GM23338 (cell line): ENCODE measurements at regions not wholly inside any gene's neighbourhood (a gene's known extent, or its start where the extent isn't known, plus 50 kb on each side); places are given as distances from the start of the nearest gene placed in this dataset.

ENCODE experiments used
- ATAC-seq: fragments of 200-7000 bp; cut with Tn5 transposase; 3 replicates; pipeline ENCODE4 v1.9.1; 2020
- DNase-seq: peaks from one replicate; pipeline ENCODE4 v3.0.0-alpha.2; 2015; ENCODE audit warnings: low spot score
- H2AFZ ChIP-seq: fragments of 200-600 bp; sonication (generic); 2 replicates; pipeline ENCODE4 v1.8.0; 2016; ENCODE audit warnings: antibody characterized with exemption, mild to moderate bottlenecking, moderate library complexity
- H3F3A ChIP-seq: fragments of 200-600 bp; sonication (generic); replicated peaks from 2 replicates; pipeline ENCODE4 v1.8.0; 2017; ENCODE audit warnings: antibody characterized with exemption, mixed run types, low read depth
- H3K27ac ChIP-seq: fragments of 200-600 bp; sonication (generic); 2 replicates; pipeline ENCODE4 v1.6.1; 2016; ENCODE audit warnings: low read depth
- H3K27me3 ChIP-seq: fragments of 200-600 bp; sonication (generic); 2 replicates; pipeline ENCODE4 v1.8.0; 2016; ENCODE audit warnings: mild to moderate bottlenecking, mixed run types, moderate library complexity; ENCODE audit not compliant: insufficient read depth
- H3K36me3 ChIP-seq: fragments of 200-600 bp; sonication (generic); 2 replicates; pipeline ENCODE4 v1.8.0; 2016; ENCODE audit warnings: mild to moderate bottlenecking; ENCODE audit not compliant: insufficient read depth
- H3K4me1 ChIP-seq: fragments of 200-600 bp; sonication (generic); 2 replicates; pipeline ENCODE4 v1.8.0; 2016; ENCODE audit warnings: mild to moderate bottlenecking, moderate library complexity; ENCODE audit not compliant: insufficient read depth
- H3K4me2 ChIP-seq: fragments of 200-600 bp; sonication (generic); 2 replicates; pipeline ENCODE4 v1.7.1; 2017; ENCODE audit warnings: mixed run types
- H3K4me3 ChIP-seq: fragments of 200-600 bp; sonication (generic); 2 replicates; pipeline ENCODE4 v1.6.1; 2016; ENCODE audit warnings: mixed run types
- H3K79me2 ChIP-seq: fragments of 200-600 bp; sonication (generic); replicated peaks from 2 replicates; pipeline ENCODE4 v1.8.0; 2017; ENCODE audit warnings: mild to moderate bottlenecking; ENCODE audit not compliant: insufficient read depth
- H3K9me2 ChIP-seq: fragments of 200-600 bp; sonication (generic); 2 replicates; pipeline ENCODE4 v1.8.0; 2017; ENCODE audit not compliant: insufficient read depth
- H4K20me1 ChIP-seq: fragments of 200-600 bp; sonication (generic); replicated peaks from 2 replicates; pipeline ENCODE4 v1.8.0; 2017; ENCODE audit warnings: mild to moderate bottlenecking; ENCODE audit not compliant: insufficient read depth
- H3K27ac Mint-ChIP-seq: 2 replicates; pipeline ENCODE4 v1.8.0; 2020; ENCODE audit warnings: inconsistent platforms, mild to moderate bottlenecking, moderate library complexity, mixed read lengths
- H3K27me3 Mint-ChIP-seq: 3 replicates; pipeline ENCODE4 v1.8.0; 2022; ENCODE audit warnings: low read depth, mild to moderate bottlenecking, moderate library complexity, mixed read lengths, inconsistent platforms; ENCODE audit not compliant: insufficient read depth, poor library complexity
- H3K36me3 Mint-ChIP-seq: 3 replicates; pipeline ENCODE4 v1.8.0; 2021; ENCODE audit warnings: low read depth, mild to moderate bottlenecking, inconsistent platforms, moderate library complexity, mixed read lengths
- H3K4me1 Mint-ChIP-seq: 3 replicates; pipeline ENCODE4 v1.8.0; 2020; ENCODE audit warnings: mild to moderate bottlenecking, inconsistent platforms, mixed read lengths
- H3K4me3 Mint-ChIP-seq: 3 replicates; pipeline ENCODE4 v1.8.0; 2021; ENCODE audit warnings: moderate library complexity, mild to moderate bottlenecking, inconsistent platforms, mixed read lengths
- H3K9me3 Mint-ChIP-seq: 3 replicates; pipeline ENCODE4 v1.8.0; 2020; ENCODE audit warnings: moderate library complexity, mild to moderate bottlenecking, inconsistent platforms, mixed read lengths
- CREB1 ChIP-seq: fragments of 250-450 bp; sonication (Bioruptor Pico); IDR thresholded peaks from 2 replicates; pipeline ENCODE4 v1.5.0; 2020; ENCODE audit warnings: low read depth, mild to moderate bottlenecking, moderate library complexity
- CTCF ChIP-seq, 2 experiments: fragments of 200-600 bp in 1 of 2; sonication (generic) in 1 of 2; conservative IDR thresholded peaks; 2 replicates each; pipeline versions ENCODE4 v1.5.1 to v1.6.1; 2016 to 2017; ENCODE audit warnings: antibody characterized with exemption in 2 of 2, low read depth in 2 of 2, mild to moderate bottlenecking in 2 of 2, moderate library complexity in 1 of 2
- ETS1 ChIP-seq: IDR thresholded peaks from 2 replicates; pipeline ENCODE4 v1.6.1; 2016; ENCODE audit warnings: antibody characterized with exemption
- EZH2phosphoT487 ChIP-seq: fragments of 200-600 bp; sonication (generic); IDR thresholded peaks from one replicate; pipeline ENCODE4 v1.8.1; 2018; ENCODE audit warnings: antibody characterized with exemption; ENCODE audit not compliant: unreplicated experiment
- JUNB ChIP-seq: IDR thresholded peaks from one replicate; pipeline ENCODE4 v1.6.1; 2016; ENCODE audit warnings: antibody characterized with exemption; ENCODE audit not compliant: unreplicated experiment
- POLR2AphosphoS5 ChIP-seq: IDR thresholded peaks from 2 replicates; pipeline ENCODE4 v1.6.1; 2016; ENCODE audit warnings: antibody characterized with exemption, low read depth
- REST ChIP-seq: IDR thresholded peaks from one replicate; pipeline ENCODE4 v1.6.1; 2018; ENCODE audit warnings: antibody characterized with exemption; ENCODE audit not compliant: unreplicated experiment
- STAT1 ChIP-seq: IDR thresholded peaks from one replicate; pipeline ENCODE4 v1.6.1; 2016; ENCODE audit warnings: antibody characterized with exemption; ENCODE audit not compliant: unreplicated experiment
- ZNF114 ChIP-seq: fragments of 250-450 bp; sonication (Bioruptor Pico); IDR thresholded peaks from 2 replicates; pipeline ENCODE4 v1.5.0; 2020; ENCODE audit warnings: mild to moderate bottlenecking, moderate library complexity
- ZNF462 ChIP-seq: fragments of 250-450 bp; sonication (Bioruptor Pico); IDR thresholded peaks from 2 replicates; pipeline ENCODE4 v1.5.0; 2020; ENCODE audit warnings: mild to moderate bottlenecking, moderate library complexity

GRCh38 chr10:9625304-9625703, 1392.4 kb upstream of the CELF2 start (continued):
- TF ChIP-seq ZNF462 (CRISPR knock-in tag) (no peak), CTCF (conservative IDR thresholded peaks at IDR 0.05; ENCODE audit: low read depth in 2 of 2) (no peak)

GRCh38 chr10:9634466-9634865, 1383.2 kb upstream of the CELF2 start:
- H3K9me2 ChIP-seq, result no peaks in the 10 kb centered on the region; the same call in 1 of the 2 replicates
- no peaks in the 10 kb centered on the region for H4K20me1 ChIP-seq
- no peak overlapping the region for H3K4me3 Mint-ChIP-seq
- no peaks in the 10 kb centered on the region for H3K4me1 Mint-ChIP-seq
- DNase-seq (no peak), ATAC-seq (no peak)
- H3K4me3 ChIP-seq, result no peak overlapping the region
- H3K9me3 Mint-ChIP-seq, result peaks cover 6% of the 10 kb centered on the region; the same call in 2 of the 3 replicates
- H3K4me2 ChIP-seq, result no peak overlapping the region
- H3K27me3 Mint-ChIP-seq, result no peaks in the 10 kb centered on the region
- no peak overlapping the region for H2AFZ ChIP-seq
- H3K79me2 ChIP-seq, result no peaks in the 10 kb centered on the region
- H3K4me1 ChIP-seq, result no peaks in the 10 kb centered on the region
- no peaks in the 10 kb centered on the region for H3F3A ChIP-seq
- H3K36me3 Mint-ChIP-seq, result no peaks in the 10 kb centered on the region; the same call in 2 of the 3 replicates
- H3K36me3 ChIP-seq, result no peaks in the 10 kb centered on the region
- no peak overlapping the region for H3K27ac Mint-ChIP-seq
- no peaks in the 10 kb centered on the region for H3K27me3 ChIP-seq
- H3K27ac ChIP-seq, result no peak overlapping the region
- TF ChIP-seq CREB1 (CRISPR knock-in tag), result no peak
- TF ChIP-seq STAT1, result no peak
- TF ChIP-seq JUNB, result no peak
- TF ChIP-seq ZNF114 (CRISPR knock-in tag), result no peak
- TF ChIP-seq EZH2phosphoT487, result no peak
- TF ChIP-seq REST, result no peak
- TF ChIP-seq POLR2AphosphoS5, result no peak
- TF ChIP-seq ETS1, result no peak
